ENCODE measurements at regions not wholly inside any gene's neighbourhood (a gene's known extent, or its start where the extent isn't known, plus 50 kb on each side); places are given as distances from the start of the nearest gene placed in this dataset.

DNA sequence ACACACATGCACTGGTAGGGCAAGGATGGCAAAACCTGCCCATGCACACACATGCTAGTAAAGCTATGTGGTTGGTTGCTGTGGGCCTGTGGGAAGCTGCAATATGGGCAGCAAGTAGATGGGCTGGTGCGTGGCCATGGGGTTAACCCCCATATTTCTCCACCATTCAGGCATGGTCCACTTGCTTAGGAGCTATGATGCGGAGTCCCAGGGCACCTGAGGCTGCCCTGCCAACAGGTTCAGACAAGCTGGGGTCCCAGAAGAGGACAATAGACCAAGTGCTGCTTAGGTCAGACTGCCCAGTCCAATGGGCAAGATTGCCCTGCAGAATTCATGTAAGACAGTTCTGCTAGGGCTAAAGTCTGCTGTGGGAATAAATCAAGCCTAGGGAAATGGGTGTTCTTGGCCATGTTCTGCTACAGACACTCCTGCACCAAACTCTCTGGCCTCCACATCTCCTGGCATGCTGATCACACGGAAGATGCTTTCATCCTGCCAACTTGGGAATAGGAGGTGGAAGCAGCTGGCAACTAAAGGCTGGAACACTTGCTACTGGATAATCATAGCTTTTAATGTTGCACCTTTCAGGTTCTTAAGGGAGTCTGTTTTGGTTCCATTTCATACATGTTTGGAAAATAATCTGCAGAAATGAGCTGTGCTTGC is 646.3 kb upstream of the SLITRK1 start:
- no peak for DNase-seq

DNA sequence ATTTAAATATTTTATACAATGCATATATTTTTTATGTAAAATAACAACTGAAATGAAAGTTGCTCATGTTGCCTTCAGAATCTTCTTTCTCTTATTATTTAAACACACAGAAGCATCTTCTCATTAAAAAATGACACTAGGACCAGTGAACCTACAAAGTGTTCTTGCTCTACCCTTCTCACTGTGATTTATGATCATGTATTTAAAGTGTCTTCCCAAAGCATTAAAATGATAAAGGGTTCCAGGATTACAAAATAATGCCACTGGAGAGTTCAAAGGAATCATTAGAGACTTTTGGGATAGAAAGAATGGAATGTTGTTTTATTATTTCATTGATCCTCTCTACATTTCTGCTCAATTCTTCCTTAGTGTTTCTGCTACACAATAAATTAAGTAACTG is 643.6 kb upstream of the SLITRK1 start:
- DNase-seq: no peak

DNA sequence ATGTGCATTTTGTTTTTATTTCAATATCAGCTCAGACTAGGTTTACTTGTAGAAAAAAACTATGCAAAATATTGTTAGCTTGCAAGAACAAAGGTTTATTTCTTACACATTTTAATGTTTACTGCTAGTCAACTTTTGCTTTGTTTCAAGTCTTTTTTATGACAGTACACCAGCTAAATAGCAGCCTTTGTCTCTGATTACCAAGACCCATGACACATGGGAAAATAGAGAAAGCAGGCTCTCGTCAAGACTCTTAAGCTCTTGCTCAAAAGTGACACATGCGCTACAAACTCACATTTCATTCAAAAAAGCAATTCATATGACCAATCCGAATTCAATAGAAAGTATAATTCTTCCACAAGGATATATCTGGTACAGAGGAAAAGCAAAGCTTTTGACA is 642.3 kb upstream of the SLITRK1 start:
- DNase-seq: no peak

DNA sequence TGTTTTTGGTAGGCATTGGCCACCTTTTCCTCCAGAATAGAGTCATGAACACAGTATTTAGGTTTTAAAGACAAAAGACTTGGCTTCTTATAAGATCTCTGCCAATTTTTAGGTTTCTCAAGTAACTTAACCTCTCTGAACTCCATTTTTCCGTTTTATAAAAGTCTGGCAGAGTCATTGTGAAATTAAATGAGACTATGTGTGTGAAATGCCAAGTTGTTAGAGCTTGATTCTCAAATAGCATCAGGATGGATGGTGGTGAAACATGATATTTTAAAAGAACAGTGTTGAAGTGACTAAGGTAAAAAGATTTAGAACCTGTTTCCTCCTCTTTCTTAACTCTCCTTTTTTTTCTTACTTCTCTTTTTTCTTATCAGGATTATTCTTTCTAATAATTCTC is 617.7 kb upstream of the SLITRK1 start:
- DNase-seq: no peak

DNA sequence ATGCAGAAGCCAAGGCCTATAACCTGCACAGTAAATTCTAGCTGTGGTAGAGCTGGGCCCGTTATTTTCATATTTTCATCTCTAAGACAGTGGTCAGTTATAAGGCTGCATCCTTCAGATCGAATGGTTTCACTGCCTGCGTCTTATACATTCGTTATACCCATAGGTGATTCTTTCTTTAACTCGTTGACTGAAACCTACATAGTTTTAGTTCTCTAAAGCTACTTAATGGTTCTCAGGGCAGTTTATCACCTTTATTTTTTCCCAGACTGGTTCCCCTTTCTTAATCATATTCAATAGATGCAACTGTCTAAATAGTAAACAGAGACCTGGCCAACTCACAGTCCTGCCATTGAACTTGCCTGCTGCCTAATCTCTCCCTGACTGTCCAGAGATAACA is 615.3 kb upstream of the SLITRK1 start:
- no peak for DNase-seq

DNA sequence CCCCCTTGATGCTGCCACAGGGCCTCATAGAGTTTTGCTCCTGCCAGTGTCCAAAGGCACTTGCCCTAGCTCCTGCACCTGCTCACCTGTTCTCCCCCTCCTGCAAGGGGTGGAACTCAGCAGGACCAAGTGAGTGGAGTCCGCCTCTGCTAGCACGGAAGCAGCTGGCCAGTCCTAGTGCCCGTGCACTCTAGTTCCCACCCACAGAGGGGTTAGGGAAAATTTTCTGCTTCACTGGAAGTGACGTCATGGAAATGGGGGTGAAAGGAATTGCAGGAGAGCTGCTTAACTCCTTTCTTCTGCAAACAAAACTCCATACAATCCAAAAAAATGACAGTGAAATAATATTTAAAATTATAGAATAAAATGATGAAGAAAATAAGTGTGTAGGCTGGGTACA is 609.7 kb upstream of the SLITRK1 start:
- DNase-seq: no peak

DNA sequence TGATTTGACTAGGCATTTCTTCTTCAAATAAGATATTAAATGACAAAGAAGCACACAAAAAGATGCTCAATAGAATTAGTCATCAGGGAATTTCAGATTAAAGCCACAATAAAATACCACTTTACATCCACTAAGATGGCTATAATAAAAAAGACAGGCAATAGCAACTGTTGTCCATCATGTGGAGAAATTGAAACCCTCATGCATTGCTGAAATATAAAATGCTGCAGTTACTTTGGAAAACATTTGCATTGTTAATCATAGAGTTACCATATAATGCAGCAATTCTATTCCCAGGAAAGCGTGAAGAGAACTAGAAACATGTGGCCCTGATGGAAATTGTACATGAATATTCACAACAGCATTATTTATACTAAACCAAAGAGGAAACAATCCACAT is 605.5 kb upstream of the SLITRK1 start:
- DNase-seq: no peak

DNA sequence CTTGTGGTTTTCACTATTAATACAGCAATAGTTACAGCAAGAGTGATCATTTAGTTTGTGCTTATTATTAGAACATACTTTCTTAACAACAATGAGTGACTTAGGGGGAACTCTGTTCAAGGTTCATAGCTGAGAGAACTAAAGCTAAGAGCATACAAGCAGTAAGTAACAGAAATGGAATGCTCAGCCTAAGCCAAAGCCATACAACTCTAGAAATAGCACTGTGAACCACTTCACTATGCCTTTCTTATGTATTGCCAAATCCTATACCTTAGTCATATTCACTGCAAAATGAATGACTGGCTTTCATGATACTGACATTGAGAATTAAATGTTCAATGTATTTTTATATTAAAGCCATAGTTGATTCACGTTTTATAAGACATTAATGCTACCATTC is 599.7 kb upstream of the SLITRK1 start:
- no peak for DNase-seq

DNA sequence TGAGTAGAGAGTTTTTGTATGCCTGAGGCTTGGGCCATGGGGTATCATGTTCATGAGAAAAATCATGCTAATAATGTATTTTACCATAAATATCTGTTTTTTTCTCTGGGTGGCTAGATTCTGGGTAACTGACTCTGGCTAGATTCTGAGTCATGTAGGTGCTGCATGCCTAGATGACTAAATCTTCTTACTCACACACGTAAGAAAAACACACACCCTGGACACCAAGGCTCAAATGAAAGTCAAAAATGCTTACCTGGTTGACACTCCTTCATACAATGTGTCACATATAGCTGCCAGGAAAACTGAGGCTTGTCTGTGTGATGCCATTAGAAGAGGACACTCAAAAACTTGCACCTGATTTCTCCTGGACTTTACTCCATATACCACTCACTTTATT is 597.4 kb upstream of the SLITRK1 start:
- DNase-seq: no peak

DNA sequence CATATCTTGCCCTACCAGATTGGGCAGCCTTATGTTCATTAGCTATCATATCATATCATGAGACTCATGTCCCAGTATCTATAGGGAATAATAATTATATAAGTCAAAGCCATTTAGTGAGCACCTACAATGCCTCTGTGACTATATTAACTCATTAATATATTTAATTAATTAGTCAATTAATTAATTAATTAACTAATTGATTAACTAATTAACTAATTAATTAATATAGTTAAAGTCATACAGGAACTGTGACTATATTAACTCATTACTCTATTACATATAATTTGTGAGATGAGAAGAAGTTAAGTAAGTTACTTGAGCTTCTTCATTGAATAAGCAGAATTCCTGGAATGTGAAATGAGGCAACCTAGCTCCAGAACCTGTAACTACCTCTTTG is 588.3 kb upstream of the SLITRK1 start:
- no peak for DNase-seq

DNA sequence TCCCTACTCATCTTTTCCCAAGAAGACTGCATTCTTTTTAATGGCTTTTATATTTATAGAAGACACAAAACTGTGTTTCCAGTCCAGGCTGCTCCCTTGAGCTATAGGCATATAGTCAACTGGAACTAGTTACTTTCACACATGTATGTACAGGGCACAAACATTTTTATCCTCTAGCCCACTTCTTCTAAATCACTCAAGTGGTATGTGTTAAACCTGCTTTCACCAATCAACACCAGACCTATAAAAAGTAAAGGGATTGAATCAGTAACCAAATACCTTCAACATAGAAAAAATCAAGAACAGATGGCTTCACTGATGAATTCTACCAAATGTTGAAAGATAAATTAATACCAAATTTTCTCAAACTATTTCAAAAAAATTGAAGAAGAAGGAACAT is 584.2 kb upstream of the SLITRK1 start:
- no peak for DNase-seq

DNA sequence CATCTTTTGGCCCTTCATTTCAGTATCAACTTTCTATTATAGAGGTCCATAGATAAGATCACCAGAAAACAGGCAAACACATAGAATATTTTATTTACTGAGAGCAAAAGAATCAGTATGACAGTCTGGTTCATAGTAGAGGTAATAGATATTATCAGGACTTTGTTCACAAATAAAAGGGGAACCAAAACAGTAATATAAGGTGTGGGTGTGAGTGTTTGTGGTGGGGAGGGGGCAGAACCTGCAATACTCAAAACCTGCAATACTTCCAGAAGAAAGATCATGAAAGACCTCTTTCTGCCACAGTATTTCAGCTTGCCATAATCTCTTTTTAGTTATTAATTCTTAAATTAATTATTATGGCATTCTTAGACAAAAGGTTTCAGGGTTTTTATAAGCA is 578.7 kb upstream of the SLITRK1 start:
- no peak for DNase-seq

DNA sequence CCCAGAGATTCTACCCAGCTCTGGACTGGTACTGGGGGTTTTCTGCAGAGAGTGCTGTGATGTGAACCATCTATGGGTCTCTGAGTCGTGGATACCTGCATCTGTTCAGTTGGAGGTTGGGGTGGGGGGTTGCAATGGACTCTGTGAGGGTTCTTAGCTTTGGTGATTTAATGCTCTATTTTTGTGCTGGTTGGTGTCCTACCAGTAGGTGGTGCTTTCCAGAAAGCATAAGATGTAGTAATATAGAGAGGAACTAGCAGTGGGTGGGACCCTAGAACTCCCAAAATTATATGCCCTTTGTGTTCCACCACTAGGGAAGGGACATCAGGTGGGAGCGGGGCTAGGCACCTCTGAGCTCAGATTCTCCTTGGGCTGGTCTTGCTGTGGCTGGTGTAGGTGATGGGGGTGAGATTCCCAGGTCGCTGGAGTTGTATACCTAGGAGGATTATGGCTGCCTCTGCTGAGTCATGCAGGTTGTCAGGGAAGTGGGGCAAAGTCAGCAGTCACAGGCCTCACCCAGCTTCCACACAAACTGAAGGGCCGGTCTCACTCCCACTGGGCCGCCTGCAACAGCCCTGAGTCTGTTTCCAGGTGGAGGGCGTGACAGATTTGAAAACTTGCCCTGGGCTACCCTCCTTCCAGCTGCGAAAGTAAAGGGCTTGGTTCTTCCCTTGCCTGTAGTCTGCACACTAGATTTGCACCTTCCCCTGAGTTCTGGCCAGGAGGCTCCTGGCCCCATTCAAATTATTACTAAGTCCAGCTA is 573.0 kb upstream of the SLITRK1 start:
- DNase-seq: no peak

DNA sequence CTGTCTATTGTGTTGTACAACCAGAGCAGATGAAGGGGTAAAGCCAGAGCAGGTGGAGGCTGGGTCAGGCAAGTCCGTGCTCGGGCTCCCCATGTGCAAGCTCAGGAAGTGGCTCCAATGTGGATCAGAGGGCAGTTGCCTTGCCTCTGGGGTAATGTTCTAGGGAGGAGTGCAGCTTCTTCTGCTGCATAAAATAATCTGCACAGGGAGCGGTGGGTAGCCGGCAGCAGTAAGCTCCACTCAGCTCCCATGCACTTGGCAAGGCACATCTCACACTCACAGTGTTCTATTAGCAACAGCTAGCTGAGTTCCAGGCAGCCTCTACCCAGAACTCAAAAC is 565.3 kb upstream of the SLITRK1 start:
- DNase-seq: no peak

DNA sequence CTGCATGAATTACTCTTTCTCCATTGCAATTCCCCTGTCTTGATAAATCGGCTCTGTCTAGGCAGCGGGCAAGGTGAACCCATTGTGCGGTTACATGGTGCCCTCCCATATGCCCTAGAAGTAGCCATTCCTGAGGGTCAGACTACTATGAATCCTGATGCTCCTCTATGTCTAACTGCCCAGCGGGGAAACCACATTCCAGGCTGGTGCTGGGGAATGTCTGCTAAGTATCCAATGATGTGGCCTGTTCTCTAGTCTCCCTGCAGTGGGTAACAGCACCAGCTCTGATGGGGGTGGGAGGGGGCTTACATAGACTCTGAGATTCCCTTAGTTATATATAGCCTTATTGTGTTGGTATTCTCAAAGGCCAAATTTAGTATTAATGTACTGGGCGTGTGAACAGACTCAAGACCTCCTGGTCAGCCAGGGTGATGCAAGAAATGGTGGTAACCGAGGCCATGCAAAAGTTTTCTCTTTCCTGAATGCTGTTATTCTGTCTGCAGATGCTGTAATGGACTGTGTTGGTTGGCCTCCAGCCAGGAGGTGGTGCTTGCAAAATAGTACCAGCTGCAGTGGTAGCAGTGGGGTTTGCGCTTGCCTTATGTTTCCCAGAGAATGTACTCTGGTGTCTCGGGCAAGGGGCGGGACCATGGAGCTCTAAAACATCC is 564.8 kb upstream of the SLITRK1 start:
- DNase-seq: no peak

DNA sequence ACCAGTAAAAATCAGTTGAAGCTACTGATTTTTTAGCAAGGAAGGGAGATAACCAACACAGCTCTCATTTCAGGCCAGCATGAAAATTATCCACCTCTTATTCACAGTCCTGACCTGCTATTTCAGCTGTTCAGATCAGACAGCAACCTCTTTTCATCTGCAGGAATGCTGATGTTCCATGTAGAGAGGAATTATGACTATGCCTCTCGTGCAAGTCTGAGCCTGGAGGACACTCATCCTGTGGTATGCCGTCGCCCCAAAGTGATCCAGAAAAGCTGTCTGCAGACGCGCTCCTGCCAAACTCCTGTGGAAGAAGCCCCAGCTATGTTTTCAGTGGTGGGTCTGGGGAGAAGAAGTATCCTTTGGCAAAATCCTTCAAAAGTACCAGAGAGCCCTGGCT is 563.5 kb upstream of the SLITRK1 start:
- no peak for DNase-seq

DNA sequence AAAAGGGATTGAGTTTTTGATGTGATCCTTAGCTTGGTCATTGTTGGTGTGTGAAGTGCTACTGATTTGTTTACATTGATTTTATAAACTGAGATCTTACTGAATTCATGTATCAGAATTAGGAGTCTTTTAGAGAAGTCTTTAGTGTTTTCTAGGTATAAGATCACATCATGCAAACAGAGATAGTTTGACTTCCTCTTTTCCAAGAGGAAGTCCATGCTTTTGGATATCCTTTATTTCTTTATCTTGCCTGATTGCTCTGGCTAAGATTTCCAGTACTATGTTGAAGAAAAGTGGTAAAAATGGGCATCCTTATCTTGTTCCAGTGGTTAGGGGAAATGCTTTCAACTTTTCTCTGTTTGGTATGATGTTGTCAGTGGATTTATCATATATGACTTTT is 561.2 kb upstream of the SLITRK1 start:
- no peak for DNase-seq

DNA sequence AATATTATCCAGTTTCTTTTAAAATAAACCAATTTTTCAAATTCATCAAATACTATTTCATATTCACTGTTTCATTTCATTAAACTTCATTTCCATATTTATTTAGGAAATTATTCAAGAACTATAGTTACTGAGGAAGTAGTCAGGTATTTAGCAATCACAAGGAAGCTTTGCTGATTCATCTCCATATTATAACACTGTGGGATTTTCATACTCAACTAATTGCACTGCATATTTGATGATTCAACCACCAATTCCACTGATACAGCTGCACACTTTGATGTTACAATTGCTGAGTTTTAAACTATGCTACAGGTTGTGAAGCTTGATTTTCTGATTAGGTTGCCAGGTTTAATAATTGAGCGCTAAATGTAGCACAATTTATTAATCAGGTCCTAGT is 556.8 kb upstream of the SLITRK1 start:
- no peak for DNase-seq

DNA sequence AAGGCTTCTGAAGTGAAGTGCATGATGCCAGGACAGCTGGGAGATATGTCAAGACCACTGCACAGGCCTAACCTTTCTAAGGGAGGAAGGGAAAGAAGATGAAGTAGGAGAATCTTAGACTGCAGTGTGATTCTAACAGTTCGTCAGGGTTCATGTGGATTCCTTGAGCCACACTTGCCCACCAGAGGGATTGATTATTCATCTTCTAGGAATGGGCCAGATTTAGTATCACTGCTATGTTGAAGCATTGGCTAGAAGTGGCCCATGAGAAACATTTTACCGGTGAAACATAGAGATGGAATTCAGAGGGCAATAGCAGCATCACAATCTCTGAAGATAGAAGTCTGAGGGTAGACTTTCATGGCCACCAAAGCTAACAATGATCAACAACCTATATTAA is 550.8 kb upstream of the SLITRK1 start:
- no peak for DNase-seq

DNA sequence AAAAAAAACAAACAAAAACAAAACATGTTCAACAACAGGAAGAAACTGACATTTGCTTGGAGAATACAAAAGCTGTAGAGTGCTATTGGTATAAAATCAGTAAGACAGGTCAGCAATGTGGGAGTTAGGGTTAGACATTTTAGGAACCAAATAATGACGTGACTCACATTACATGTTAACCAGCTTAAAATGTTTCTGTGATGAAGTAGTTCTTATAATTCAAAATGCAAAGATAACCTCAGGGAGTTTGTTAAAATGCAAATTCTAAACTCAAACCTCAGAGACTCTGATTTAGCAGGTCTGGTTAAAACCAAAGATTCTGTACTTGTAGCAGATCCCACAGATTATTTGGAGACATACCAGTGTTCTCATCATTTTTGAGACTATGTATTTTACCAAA is 549.4 kb upstream of the SLITRK1 start:
- DNase-seq: no peak

DNA sequence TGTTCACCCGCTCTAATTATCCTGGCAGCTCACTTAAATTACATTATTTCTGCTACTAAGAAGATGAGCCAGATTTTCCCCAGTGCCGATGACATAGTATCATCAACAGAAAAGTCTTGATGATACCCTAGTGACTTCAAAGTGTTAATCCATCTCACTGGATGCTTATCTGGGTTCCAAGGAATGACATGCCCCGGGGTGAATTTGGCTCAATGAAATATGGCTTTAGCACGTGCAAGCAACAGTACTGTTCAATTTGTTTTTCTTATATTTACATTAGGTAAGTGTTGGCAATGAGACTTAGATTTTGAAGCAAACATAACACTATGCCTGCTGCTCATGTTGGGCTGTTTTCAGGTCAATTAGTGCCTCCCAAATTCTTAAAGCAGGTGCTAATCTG is 548.2 kb upstream of the SLITRK1 start:
- no peak for DNase-seq

DNA sequence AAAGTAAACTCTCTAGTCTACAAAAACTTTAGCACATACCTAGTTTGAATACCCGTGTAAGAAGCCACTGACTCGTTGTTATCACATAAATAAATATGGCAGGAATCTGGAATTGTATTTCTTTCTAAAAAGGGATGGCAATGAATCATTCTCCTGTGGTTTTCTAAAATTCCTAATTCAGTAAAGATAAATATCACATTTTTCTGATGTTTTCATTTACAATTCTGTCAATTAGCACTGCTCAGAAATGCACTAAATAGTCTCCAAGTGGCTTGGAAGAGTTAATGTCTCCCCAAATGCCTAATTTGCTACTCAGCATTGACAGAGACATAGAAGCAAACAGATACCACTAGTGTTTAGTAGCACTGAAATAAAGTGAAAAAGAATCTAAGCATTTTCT is 547.7 kb upstream of the SLITRK1 start:
- no peak for DNase-seq

DNA sequence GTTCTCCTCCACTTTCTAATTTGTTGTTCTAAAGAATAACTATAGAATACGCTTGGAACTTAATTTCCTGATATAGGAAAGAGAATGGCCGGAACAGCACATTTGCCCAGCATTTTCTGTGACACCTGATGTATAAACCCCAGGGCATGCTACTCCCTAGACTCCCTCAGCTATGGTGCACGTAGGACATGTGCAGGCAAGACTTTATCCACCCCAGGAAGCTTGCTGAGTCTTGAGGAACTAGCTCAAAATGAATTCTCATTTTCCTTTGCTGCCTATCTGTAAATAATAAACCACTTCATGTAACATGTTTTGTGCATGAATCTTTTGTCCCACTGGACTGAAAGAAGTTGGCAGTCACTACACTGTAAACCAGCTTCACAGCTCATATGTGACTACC is 535.8 kb upstream of the SLITRK1 start:
- DNase-seq: no peak

DNA sequence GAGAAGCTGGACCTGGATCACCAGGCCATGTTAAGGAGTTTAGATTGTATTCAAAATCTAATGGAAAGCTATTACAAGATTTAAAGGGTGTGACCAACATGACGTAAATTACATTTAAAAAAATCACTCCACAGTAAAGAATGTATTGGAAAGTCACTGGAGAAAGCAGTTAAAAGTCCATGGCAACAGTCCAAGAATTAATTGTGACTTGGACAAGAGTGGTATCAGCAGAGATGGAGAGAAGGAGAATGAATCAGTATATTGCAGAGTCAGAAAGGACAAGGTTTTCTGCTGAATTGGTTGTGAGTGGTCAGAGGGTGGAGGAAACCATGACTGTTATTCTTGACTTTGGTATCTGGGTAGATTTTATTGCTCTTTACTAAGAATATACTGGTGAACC is 535.1 kb upstream of the SLITRK1 start:
- no peak for DNase-seq

DNA sequence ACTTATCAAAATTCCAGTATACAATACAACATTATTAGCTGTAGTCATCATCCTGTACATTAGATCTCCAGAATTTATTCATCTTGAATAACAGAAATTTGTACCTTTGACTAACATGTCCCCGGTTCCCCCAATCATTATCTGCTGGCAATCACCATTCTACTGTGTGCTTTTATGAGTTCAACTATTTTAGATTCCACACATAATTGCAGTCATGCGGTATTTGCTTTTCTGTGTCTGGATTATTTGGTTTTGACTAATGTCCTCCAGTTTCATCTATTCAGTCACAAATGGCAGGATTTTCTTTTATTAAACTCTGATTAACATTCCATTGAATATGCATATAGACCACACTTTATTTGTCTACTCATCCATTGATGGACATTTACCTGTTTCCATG is 530.7 kb upstream of the SLITRK1 start:
- DNase-seq: no peak

Measured in central memory CD4-positive, alpha-beta T cell (primary cell).